ENCODE measurements at regions not wholly inside any gene's neighbourhood (a gene's known extent, or its start where the extent isn't known, plus 50 kb on each side); places are given as distances from the start of the nearest gene placed in this dataset.

GRCh38 chr21:32119389-32119788 is 159.5 kb downstream of the MIS18A start:
- TF ChIP-seq CTCF (IDR thresholded peaks at IDR 0.05 in 8 of 11, conservative IDR thresholded peaks at IDR 0.05 in 3 of 11) (no peak), POLR2A (IDR thresholded peaks at IDR 0.05) (no peak)

Measured in spleen (tissue), 7 donors.